Hepatocyte (in vitro differentiated cells): ENCODE measurements at regions not wholly inside any gene's neighbourhood (a gene's known extent, or its start where the extent isn't known, plus 50 kb on each side); places are given as distances from the start of the nearest gene placed in this dataset.

Source experiments
- DNase-seq: peaks from one replicate; pipeline ENCODE4 v3.0.0-alpha.2; 2016; ENCODE audit warnings: low spot score
- H2AFZ ChIP-seq: fragments of 200-600 bp; sonication (generic); 2 replicates; pipeline ENCODE4 v1.6.0; 2016; ENCODE audit warnings: antibody characterized with exemption, mild to moderate bottlenecking
- H3K27ac ChIP-seq: fragments of 200-600 bp; sonication (generic); 2 replicates; pipeline ENCODE4 v1.5.1; 2016; ENCODE audit warnings: mild to moderate bottlenecking
- H3K27me3 ChIP-seq: fragments of 200-600 bp; sonication (generic); 2 replicates; pipeline ENCODE4 v1.6.1; 2016
- H3K36me3 ChIP-seq: fragments of 200-600 bp; sonication (generic); replicated peaks from 2 replicates; pipeline ENCODE4 v1.5.1; 2016; ENCODE audit warnings: low read depth; ENCODE audit not compliant: insufficient read depth
- H3K4me1 ChIP-seq: fragments of 200-600 bp; sonication (generic); 2 replicates; pipeline ENCODE4 v1.5.1; 2016; ENCODE audit warnings: mild to moderate bottlenecking, moderate library complexity; ENCODE audit not compliant: insufficient read depth
- H3K4me2 ChIP-seq: fragments of 200-600 bp; sonication (generic); 2 replicates; pipeline ENCODE4 v1.6.0; 2016
- H3K4me3 ChIP-seq: fragments of 200-600 bp; sonication (generic); 2 replicates; pipeline ENCODE4 v1.5.1; 2016; ENCODE audit warnings: mild to moderate bottlenecking
- H3K79me2 ChIP-seq: fragments of 200-600 bp; sonication (generic); 2 replicates; pipeline ENCODE4 v1.6.0; 2017; ENCODE audit warnings: mild to moderate bottlenecking
- H3K9me2 ChIP-seq: fragments of 200-600 bp; sonication (generic); replicated peaks from 2 replicates; pipeline ENCODE4 v1.6.0; 2017; ENCODE audit warnings: mild to moderate bottlenecking; ENCODE audit not compliant: insufficient read depth
- H3K9me3 ChIP-seq: fragments of 200-600 bp; sonication (generic); 2 replicates; pipeline ENCODE4 v1.5.1; 2016; ENCODE audit warnings: low read depth, mild to moderate bottlenecking
- H4K20me1 ChIP-seq: fragments of 200-600 bp; sonication (generic); 2 replicates; pipeline ENCODE4 v1.6.0; 2016; ENCODE audit warnings: mild to moderate bottlenecking; ENCODE audit not compliant: insufficient read depth, poor library complexity, severe bottlenecking
- CTCF ChIP-seq: fragments of 200-600 bp; sonication (generic); IDR thresholded peaks from 2 replicates; pipeline ENCODE4 v1.5.1; 2016; ENCODE audit warnings: antibody characterized with exemption, mild to moderate bottlenecking; ENCODE audit not compliant: poor library complexity
- EZH2 ChIP-seq: fragments of 200-600 bp; sonication (generic); IDR thresholded peaks from 2 replicates; pipeline ENCODE4 v1.6.1; 2016; ENCODE audit warnings: antibody characterized with exemption, mild to moderate bottlenecking, borderline replicate concordance
- EZH2phosphoT487 ChIP-seq: fragments of 200-600 bp; sonication (generic); IDR thresholded peaks from one replicate; pipeline ENCODE4 v1.6.1; 2018; ENCODE audit warnings: antibody characterized with exemption, mild to moderate bottlenecking, low read depth, moderate library complexity; ENCODE audit not compliant: unreplicated experiment, severe bottlenecking
- WGBS: methylation state at CpG from one replicate; pipeline ENCODE4 v1.1.6; 2016; ENCODE audit warnings: low lambda C conversion rate; ENCODE audit errors: missing lambda C conversion rate; 5-methylcytosine and 5-hydroxymethylcytosine counted together

DNA sequence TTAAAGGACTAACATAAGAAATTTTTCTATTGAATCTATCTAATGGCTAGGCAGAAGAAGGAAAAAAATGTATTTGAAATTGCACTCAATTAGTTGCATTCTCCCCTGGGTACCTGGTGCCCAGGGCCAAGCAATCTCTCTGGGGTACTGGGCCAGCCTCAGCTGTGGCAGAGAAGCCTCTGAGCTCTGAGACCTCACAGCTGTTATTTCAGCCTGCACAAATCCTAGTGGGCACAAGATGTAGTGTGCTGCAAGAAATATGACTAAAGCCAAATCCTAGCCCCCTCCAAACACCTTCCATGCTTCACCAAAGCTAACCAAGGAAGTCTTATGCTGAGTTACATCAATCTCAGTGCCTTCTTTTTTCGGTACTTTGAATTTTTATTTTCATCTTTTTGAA is 478.4 kb downstream of the STK39 start:
- DNase-seq, result no peak

DNA sequence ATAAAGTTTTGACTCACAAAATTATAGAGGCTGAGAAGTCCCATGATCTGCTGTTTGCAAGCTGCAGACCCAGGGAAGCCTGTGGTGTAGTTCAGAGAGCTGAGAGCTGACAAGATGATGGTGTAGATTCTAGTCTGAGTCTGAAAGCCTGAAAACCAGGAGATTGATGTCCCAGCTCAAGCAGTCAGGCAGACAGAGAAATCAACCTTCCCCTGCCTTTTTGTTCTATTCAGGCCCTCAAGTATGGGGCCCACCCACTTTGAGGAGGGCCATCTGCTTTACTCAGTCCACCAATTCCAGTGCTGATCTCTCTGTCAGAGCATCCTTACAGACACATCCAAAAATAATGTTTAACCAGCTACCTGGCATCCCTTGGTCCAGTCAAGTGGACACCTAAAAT is 479.6 kb downstream of the STK39 start:
- H3K9me3 ChIP-seq, result no peaks in the 10 kb centered on the region
- no peak for DNase-seq
- peaks cover 4% of the 10 kb centered on the region for H3K4me1 ChIP-seq
- no peak overlapping the region for H3K27ac ChIP-seq
- no peak overlapping the region for H2AFZ ChIP-seq
- H3K79me2 ChIP-seq, result no peaks in the 10 kb centered on the region
- H3K4me3 ChIP-seq, result no peak overlapping the region
- H3K27me3 ChIP-seq, result no peaks in the 10 kb centered on the region
- no peaks in the 10 kb centered on the region for H3K36me3 ChIP-seq
- TF ChIP-seq CTCF, result no peak
- no peak for TF ChIP-seq EZH2phosphoT487
- no peak for TF ChIP-seq EZH2
- H3K4me2 ChIP-seq, result no peak overlapping the region
- H4K20me1 ChIP-seq, result no peaks in the 10 kb centered on the region
- no peaks in the 10 kb centered on the region for H3K9me2 ChIP-seq

More for the DNA sequence above, 478.4 kb downstream of the STK39 start:
- Histone ChIP-seq H3K9me3 (no peaks in the 10 kb centered on the region), H3K27ac (no peak overlapping the region), H4K20me1 (no peaks in the 10 kb centered on the region), H3K36me3 (no peaks in the 10 kb centered on the region), H3K4me1 (no peaks in the 10 kb centered on the region), H2AFZ (no peak overlapping the region), H3K27me3 (no peaks in the 10 kb centered on the region), H3K4me3 (no peak overlapping the region), H3K9me2 (no peaks in the 10 kb centered on the region), H3K4me2 (no peak overlapping the region), H3K79me2 (no peaks in the 10 kb centered on the region)
- WGBS, result 95% methylated on average over 1 of the region's 1 CpG
- no peak for TF ChIP-seq EZH2phosphoT487
- TF ChIP-seq CTCF, result no peak
- TF ChIP-seq EZH2, result no peak

DNA sequence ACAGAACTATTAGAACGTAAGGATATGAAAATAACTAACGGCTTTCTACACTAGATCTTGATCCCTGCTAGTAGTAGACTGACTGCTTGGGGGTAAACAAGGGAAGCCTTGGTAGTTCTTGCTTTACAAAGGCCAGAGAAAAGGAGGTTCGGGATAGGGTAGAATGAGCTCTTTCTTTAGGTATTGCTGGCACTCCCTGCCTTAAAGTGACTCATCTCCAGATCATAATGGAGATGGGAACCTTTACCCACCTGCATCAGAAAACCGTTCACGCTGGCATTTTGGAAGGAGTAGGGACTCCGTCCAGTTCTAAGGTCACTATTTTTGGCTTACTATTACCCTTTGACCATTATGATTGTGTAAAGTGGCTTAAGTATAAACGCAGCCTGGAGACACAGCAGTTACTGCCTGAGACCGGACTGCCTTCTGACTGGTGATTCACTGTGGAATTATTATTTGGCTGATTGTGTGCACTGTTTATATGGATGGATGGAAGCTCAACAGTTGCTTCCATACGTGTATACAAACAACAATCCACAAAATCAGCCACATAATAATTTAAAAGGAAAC is 482.5 kb downstream of the STK39 start:
- H3K27ac ChIP-seq, result no peak overlapping the region
- H3K79me2 ChIP-seq, result no peaks in the 10 kb centered on the region
- H3K9me3 ChIP-seq, result no peaks in the 10 kb centered on the region
- H3K4me3 ChIP-seq, result no peak overlapping the region
- no peaks in the 10 kb centered on the region for H3K36me3 ChIP-seq
- no peaks in the 10 kb centered on the region for H3K9me2 ChIP-seq
- no peaks in the 10 kb centered on the region for H3K27me3 ChIP-seq
- WGBS, result 91% methylated on average over 9 of the region's 9 CpGs
- TF ChIP-seq CTCF (no peak), EZH2phosphoT487 (no peak), EZH2 (no peak)
- H4K20me1 ChIP-seq, result no peaks in the 10 kb centered on the region
- H3K4me2 ChIP-seq, result no peak overlapping the region
- DNase-seq, result no peak
- peaks cover 22% of the 10 kb centered on the region for H3K4me1 ChIP-seq
- no peak overlapping the region for H2AFZ ChIP-seq
